ENCODE measurements at regions not wholly inside any gene's neighbourhood (a gene's known extent, or its start where the extent isn't known, plus 50 kb on each side); places are given as distances from the start of the nearest gene placed in this dataset.

GRCh38 chr4:133714211-133714610, 487.4 kb downstream of the PABPC4L start:
- TF ChIP-seq CTCF (IDR thresholded peaks at IDR 0.05; ENCODE audit: low read depth, low read length) = no peak
- no peak overlapping the region for H3K4me3 ChIP-seq (replicated peaks in 1 of 2; ENCODE audit: low read depth in 2 of 2, low read length in 2 of 2)
- no peak for DNase-seq (ENCODE audit: low read depth in 2 of 2)

GRCh38 chr4:133713340-133713739, 488.2 kb downstream of the PABPC4L start:
- no peak for TF ChIP-seq CTCF (IDR thresholded peaks at IDR 0.05; ENCODE audit: low read depth, low read length)
- no peak for DNase-seq (ENCODE audit: low read depth in 2 of 2)
- no peak overlapping the region for H3K4me3 ChIP-seq (replicated peaks in 1 of 2; ENCODE audit: low read depth in 2 of 2, low read length in 2 of 2)

GRCh38 chr4:133711817-133712216, 489.8 kb downstream of the PABPC4L start:
- no peak for TF ChIP-seq CTCF (IDR thresholded peaks at IDR 0.05; ENCODE audit: low read depth, low read length)
- peak; percentile 21 to 60 for DNase-seq (ENCODE audit: low read depth in 2 of 2)
- no peak overlapping the region for H3K4me3 ChIP-seq (replicated peaks in 1 of 2; ENCODE audit: low read depth in 2 of 2, low read length in 2 of 2)

GRCh38 chr4:133694416-133694815, 507.2 kb downstream of the PABPC4L start:
- no peak for TF ChIP-seq CTCF (IDR thresholded peaks at IDR 0.05; ENCODE audit: low read depth, low read length)
- DNase-seq (ENCODE audit: low read depth in 2 of 2) = peak in 1 of 2 donors; percentile 8
- no peak overlapping the region for H3K4me3 ChIP-seq (replicated peaks in 1 of 2; ENCODE audit: low read depth in 2 of 2, low read length in 2 of 2)

- DNase-seq (ENCODE audit: low read depth in 2 of 2) = no peak
- TF ChIP-seq CTCF (IDR thresholded peaks at IDR 0.05; ENCODE audit: low read depth, low read length) = no peak
- H3K4me3 ChIP-seq (replicated peaks in 1 of 2; ENCODE audit: low read depth in 2 of 2, low read length in 2 of 2) = no peak overlapping the region
Observed at GRCh38 chr4:133683967-133684366, 517.6 kb downstream of the PABPC4L start.

- H3K4me3 ChIP-seq (replicated peaks in 1 of 2; ENCODE audit: low read depth in 2 of 2, low read length in 2 of 2) = no peak overlapping the region
- no peak for TF ChIP-seq CTCF (IDR thresholded peaks at IDR 0.05; ENCODE audit: low read depth, low read length)
- no peak for DNase-seq (ENCODE audit: low read depth in 2 of 2)
Observed at GRCh38 chr4:133668061-133668851, 519.2 kb downstream of the PCDH10 start.

GRCh38 chr4:133647206-133647605, 498.1 kb downstream of the PCDH10 start:
- TF ChIP-seq CTCF (IDR thresholded peaks at IDR 0.05; ENCODE audit: low read depth, low read length) = no peak
- no peak for DNase-seq (ENCODE audit: low read depth in 2 of 2)
- H3K4me3 ChIP-seq (replicated peaks in 1 of 2; ENCODE audit: low read depth in 2 of 2, low read length in 2 of 2) = no peak overlapping the region
